Parathyroid adenoma (tissue), 2 donors: ENCODE measurements at regions not wholly inside any gene's neighbourhood (a gene's known extent, or its start where the extent isn't known, plus 50 kb on each side); places are given as distances from the start of the nearest gene placed in this dataset.

Experiments
- H2AFZ ChIP-seq: fragments of 300-600 bp; sonication (generic); one replicate; pipeline ENCODE4 v1.7.0; 2017; ENCODE audit warnings: antibody characterized with exemption, mild to moderate bottlenecking
- H3K27ac ChIP-seq: fragments of 300-600 bp; sonication (generic); one replicate; pipeline ENCODE4 v1.7.0; 2017
- H3K27me3 ChIP-seq: fragments of 300-600 bp; sonication (generic); one replicate; pipeline ENCODE4 v1.7.0; 2017; ENCODE audit warnings: low read length; ENCODE audit not compliant: control insufficient read depth, insufficient read depth
- H3K36me3 ChIP-seq: fragments of 300-600 bp; sonication (generic); one replicate; pipeline ENCODE4 v1.7.0; 2017; ENCODE audit warnings: low read length; ENCODE audit not compliant: control insufficient read depth, insufficient read depth
- H3K4me1 ChIP-seq: fragments of 300-600 bp; sonication (generic); one replicate; pipeline ENCODE4 v1.7.0; 2017; ENCODE audit warnings: control low read depth
- H3K4me2 ChIP-seq: fragments of 300-600 bp; sonication (generic); one replicate; pipeline ENCODE4 v1.7.0; 2017; ENCODE audit warnings: low read length
- H3K4me3 ChIP-seq: fragments of 300-600 bp; sonication (generic); one replicate; pipeline ENCODE4 v1.7.0; 2017; ENCODE audit warnings: low read depth, low read length
- H3K79me2 ChIP-seq: fragments of 300-600 bp; sonication (generic); one replicate; pipeline ENCODE4 v1.7.0; 2017; ENCODE audit warnings: control low read depth
- H3K9ac ChIP-seq: fragments of 300-600 bp; sonication (generic); one replicate; pipeline ENCODE4 v1.7.0; 2017; ENCODE audit warnings: mild to moderate bottlenecking
- H3K9me3 ChIP-seq: fragments of 300-600 bp; sonication (generic); one replicate; pipeline ENCODE4 v1.7.0; 2017; ENCODE audit warnings: low read length; ENCODE audit not compliant: control insufficient read depth
- CTCF ChIP-seq: fragments of 300-600 bp; sonication (generic); IDR thresholded peaks from one replicate; pipeline ENCODE4 v1.7.0; 2017; ENCODE audit warnings: antibody characterized with exemption, mild to moderate bottlenecking
- donor health status: primary hyperparathyroidism.

GRCh38 chr13:105328212-105328611, 1207.2 kb downstream of the EFNB2 start:
- H3K36me3 ChIP-seq: no peaks in the 10 kb centered on the region
- no peak for TF ChIP-seq CTCF
- H3K4me3 ChIP-seq: no peak overlapping the region
- no peaks in the 10 kb centered on the region for H3K79me2 ChIP-seq
- H2AFZ ChIP-seq: no peak overlapping the region
- H3K9me3 ChIP-seq: no peaks in the 10 kb centered on the region
- H3K4me1 ChIP-seq: no peaks in the 10 kb centered on the region
- H3K27ac ChIP-seq: no peak overlapping the region
- no peak overlapping the region for H3K9ac ChIP-seq
- H3K4me2 ChIP-seq: no peak overlapping the region
- H3K27me3 ChIP-seq: no peaks in the 10 kb centered on the region

GRCh38 chr13:105327581-105328126, 1207.8 kb downstream of the EFNB2 start:
- H3K27ac ChIP-seq: no peak overlapping the region
- no peaks in the 10 kb centered on the region for H3K4me1 ChIP-seq

GRCh38 chr13:105319875-105320274, 1215.6 kb downstream of the EFNB2 start:
- Histone ChIP-seq H3K9me3 (no peaks in the 10 kb centered on the region), H3K79me2 (no peaks in the 10 kb centered on the region), H3K27me3 (no peaks in the 10 kb centered on the region), H3K27ac (no peak overlapping the region), H3K4me2 (no peak overlapping the region), H3K36me3 (no peaks in the 10 kb centered on the region), H3K4me1 (no peaks in the 10 kb centered on the region), H3K4me3 (no peak overlapping the region), H3K9ac (no peak overlapping the region), H2AFZ (no peak overlapping the region)
- no peak for TF ChIP-seq CTCF

More at GRCh38 chr13:105327581-105328126, 1207.8 kb downstream of the EFNB2 start:
- no peak for TF ChIP-seq CTCF
- Histone ChIP-seq H3K79me2 (no peaks in the 10 kb centered on the region), H3K9ac (no peak overlapping the region), H3K27me3 (no peaks in the 10 kb centered on the region), H2AFZ (no peak overlapping the region), H3K4me2 (no peak overlapping the region), H3K4me3 (no peak overlapping the region), H3K36me3 (no peaks in the 10 kb centered on the region), H3K9me3 (no peaks in the 10 kb centered on the region)

GRCh38 chr13:105316731-105317130, 1218.7 kb downstream of the EFNB2 start:
- Histone ChIP-seq H3K4me3 (no peak overlapping the region), H3K9me3 (no peaks in the 10 kb centered on the region), H3K9ac (no peak overlapping the region), H3K27me3 (no peaks in the 10 kb centered on the region), H3K36me3 (no peaks in the 10 kb centered on the region), H3K27ac (no peak overlapping the region), H3K79me2 (no peaks in the 10 kb centered on the region), H2AFZ (no peak overlapping the region), H3K4me2 (no peak overlapping the region), H3K4me1 (no peaks in the 10 kb centered on the region)
- TF ChIP-seq CTCF: no peak

- no peak overlapping the region for H3K4me2 ChIP-seq
- H3K9ac ChIP-seq: no peak overlapping the region
- H3K27me3 ChIP-seq: no peaks in the 10 kb centered on the region
- H3K4me1 ChIP-seq: no peaks in the 10 kb centered on the region
- H3K79me2 ChIP-seq: no peaks in the 10 kb centered on the region
- no peaks in the 10 kb centered on the region for H3K36me3 ChIP-seq
- H3K4me3 ChIP-seq: no peak overlapping the region
- H2AFZ ChIP-seq: no peak overlapping the region
- no peak for TF ChIP-seq CTCF
- H3K27ac ChIP-seq: no peak overlapping the region
- no peaks in the 10 kb centered on the region for H3K9me3 ChIP-seq
Measured at GRCh38 chr13:105312906-105313305, 1222.6 kb downstream of the EFNB2 start.
